ENCODE measurements at regions not wholly inside any gene's neighbourhood (a gene's known extent, or its start where the extent isn't known, plus 50 kb on each side); places are given as distances from the start of the nearest gene placed in this dataset.

- Histone ChIP-seq H3K36me3 (ENCODE audit: control insufficient read depth, insufficient read depth, low read length) (no peaks in the 10 kb centered on the region), H4K20me1 (ENCODE audit: insufficient read depth, low read length) (no peaks in the 10 kb centered on the region), H3K27me3 (ENCODE audit: control insufficient read depth, insufficient read depth, low read length) (no peaks in the 10 kb centered on the region), H3K23ac (ENCODE audit: low read depth, low read length) (no peak overlapping the region), H3K4me2 (ENCODE audit: low read depth, low read length) (no peak overlapping the region), H3K56ac (ENCODE audit: extremely low read depth, insufficient read depth, low read length) (no peak overlapping the region), H2BK15ac (ENCODE audit: low read depth, low read length) (no peak overlapping the region), H3K27ac (ENCODE audit: insufficient read depth, low read length) (no peak overlapping the region), H2BK120ac (ENCODE audit: low read depth, low read length) (no peak overlapping the region), H3K4ac (ENCODE audit: low read depth, low read length) (no peak overlapping the region), H2AK9ac (replicated peaks; ENCODE audit: low read depth, low read length, poor library complexity) (no peak overlapping the region), H3K14ac (replicated peaks; ENCODE audit: low read depth, low read length) (no peak overlapping the region), H2AFZ (replicated peaks; ENCODE audit: low read length, poor library complexity) (no peak overlapping the region), H4K91ac (ENCODE audit: insufficient read depth, low read depth, low read length) (no peak overlapping the region), H3K9me1 (ENCODE audit: insufficient read depth, low read length) (no peaks in the 10 kb centered on the region), H3K18ac (ENCODE audit: low read depth, low read length) (no peak overlapping the region), H3K9ac (ENCODE audit: low read depth, low read length) (no peak overlapping the region), H3K9me3 (ENCODE audit: control insufficient read depth, insufficient read depth, low read length) (peaks cover 1% of the 10 kb centered on the region; the same call in 1 of the 2 replicates), H4K8ac (ENCODE audit: low read depth in 2 of 2, low read length in 2 of 2) (no peak overlapping the region), H4K5ac (ENCODE audit: low read depth, low read length) (no peak overlapping the region), H3K4me1 (ENCODE audit: control insufficient read depth, insufficient read depth, low read length) (no peaks in the 10 kb centered on the region), H2AK5ac (ENCODE audit: low read depth, low read length) (no peak overlapping the region), H2BK5ac (ENCODE audit: low read depth, low read length, poor library complexity, severe bottlenecking) (no peak overlapping the region), H2BK20ac (ENCODE audit: low read depth, low read length) (no peak overlapping the region), H3K4me3 (ENCODE audit: insufficient read depth, low read depth, low read length) (no peak overlapping the region), H3K79me1 (ENCODE audit: low read depth in 1 of 2, low read length in 2 of 2) (no peaks in the 10 kb centered on the region)
- ChIA-PET POLR2A (ENCODE audit: unreplicated experiment) (no interaction called here), CTCF (no interaction called here)
- DNase-seq, result no peak
- intact Hi-C loops (cut with micrococcal nuclease), result no loop called here
- no peak for TF ChIP-seq CEBPB (IDR thresholded peaks at IDR 0.05; ENCODE audit: low read depth, low read length)
- no peak for TF ChIP-seq MAFK (IDR thresholded peaks at IDR 0.05; ENCODE audit: low read depth, low read length)
- no peak for TF ChIP-seq RCOR1 (IDR thresholded peaks at IDR 0.05; ENCODE audit: insufficient replicate concordance, low read length)
- no peak for TF ChIP-seq MXI1 (IDR thresholded peaks at IDR 0.05; ENCODE audit: borderline replicate concordance, low read depth, low read length)
- no peak for TF ChIP-seq CTCF (conservative IDR thresholded peaks at IDR 0.05; ENCODE audit: low read depth, low read length)
- no peak for TF ChIP-seq RFX5 (IDR thresholded peaks at IDR 0.05; ENCODE audit: low read depth, low read length)
- TF ChIP-seq ELK1 (IDR thresholded peaks at IDR 0.05; ENCODE audit: borderline replicate concordance, low read depth, low read length), result no peak
- TF ChIP-seq POLR2A (IDR thresholded peaks at IDR 0.05; ENCODE audit: low read depth, low read length), result no peak
- no peak for TF ChIP-seq USF2 (IDR thresholded peaks at IDR 0.05; ENCODE audit: low read depth, low read length)
- no peak for TF ChIP-seq FOS (IDR thresholded peaks at IDR 0.05; ENCODE audit: low read depth, low read length)
- no peak for TF ChIP-seq BHLHE40 (IDR thresholded peaks at IDR 0.05; ENCODE audit: low read depth, low read length)
- TF ChIP-seq CHD1 (IDR thresholded peaks at IDR 0.05; ENCODE audit: low read depth, low read length), result no peak
- no peak for TF ChIP-seq NFE2L2 (IDR thresholded peaks at IDR 0.05; ENCODE audit: low read depth, low read length)
- no peak for TF ChIP-seq SMC3 (IDR thresholded peaks at IDR 0.05; ENCODE audit: low read depth, low read length)
- no peak for TF ChIP-seq RAD21 (IDR thresholded peaks at IDR 0.05; ENCODE audit: low read length)
- WGBS, 2 experiments (ENCODE audit: extremely low coverage in 2 of 2, insufficient read length in 1 of 2), result no CpG with 5 or more reads among the region's 1 CpG
- no peak for ATAC-seq (ENCODE audit: low read depth)
- no TSS peak for BruUV-seq (replicated peaks)
- in situ Hi-C loops (cut with MboI; ENCODE audit: low sequenced_read_pairs), result no loop called here
- dilution Hi-C loops (cut with HindIII; ENCODE audit: low sequenced_read_pairs, unreplicated experiment), result no loop called here
These were observed 243.0 kb upstream of the VWC2 start for GRCh38 chr7:49530481-49530880.

Data from IMR-90 (cell line).